Aorta (tissue), 5 donors: ENCODE measurements at regions not wholly inside any gene's neighbourhood (a gene's known extent, or its start where the extent isn't known, plus 50 kb on each side); places are given as distances from the start of the nearest gene placed in this dataset.

Experiments used
- ATAC-seq: fragments of 200-7000 bp; cut with Tn5 transposase; one replicate; pipeline ENCODE4 v1.9.1; 2022; ENCODE audit warnings: moderate library complexity; ENCODE audit not compliant: low FRiP score
- DNase-seq, 2 donors: peaks; one replicate each; pipeline ENCODE4 v3.0.0-alpha.2; 2020
- H3K27ac ChIP-seq, 2 donors: one replicate each; pipeline ENCODE4 v1.5.1; 2013; ENCODE audit warnings: low read length in 2 of 2, mild to moderate bottlenecking in 2 of 2, moderate library complexity in 2 of 2, control low read depth in 1 of 2, inconsistent platforms in 1 of 2, low read depth in 1 of 2
- H3K27me3 ChIP-seq, 2 donors: one replicate each; pipeline ENCODE4 v1.6.1; 2013; ENCODE audit warnings: control low read depth in 1 of 2, low read length in 1 of 2, mild to moderate bottlenecking in 1 of 2, moderate library complexity in 1 of 2; ENCODE audit not compliant: insufficient read depth in 2 of 2, control insufficient read depth in 1 of 2
- H3K36me3 ChIP-seq, 2 donors: one replicate each; pipeline ENCODE4 v1.6.1; 2013; ENCODE audit warnings: control low read depth in 1 of 2, low read length in 1 of 2, mild to moderate bottlenecking in 1 of 2; ENCODE audit not compliant: insufficient read depth in 2 of 2, control insufficient read depth in 1 of 2
- H3K4me1 ChIP-seq, 2 donors: one replicate each; pipeline ENCODE4 v1.6.1; 2013; ENCODE audit warnings: low read length in 2 of 2, control low read depth in 1 of 2, mild to moderate bottlenecking in 1 of 2, moderate library complexity in 1 of 2; ENCODE audit not compliant: insufficient read depth in 2 of 2, control insufficient read depth in 1 of 2
- H3K4me3 ChIP-seq, 2 donors: one replicate each; pipeline ENCODE4 v1.5.1; 2013; ENCODE audit warnings: low read length in 2 of 2, control low read depth in 1 of 2, mild to moderate bottlenecking in 1 of 2
- H3K9me3 ChIP-seq: one replicate; pipeline ENCODE4 v1.6.1; 2013; ENCODE audit warnings: mild to moderate bottlenecking, low read length; ENCODE audit not compliant: control insufficient read depth
- WGBS, 2 donors: extraction: QIAGEN DNeasy Blood & Tissue Kit; methylation state at CpG; one replicate each; pipeline ENCODE4 v1.1.7; 2013; 5-methylcytosine and 5-hydroxymethylcytosine counted together
- intact Hi-C, 2 donors: fragments of 100-400 bp; cut with DNase I; formaldehyde crosslinking; loops; one replicate each; pipeline versions ENCODE4 v1.14.2 to v1.15.0; 2022
- donor health status: healthy with polysubstance abuse.
- donor health status: Bipolar disorder and iron deficiency.
- donor health status: DM: no; HTN: no; CAD: no.
- donor health status: DM: no; HTN: no; CAD: no.
- donor health status: DM: yes; HTN: yes; CAD: no.

DNA sequence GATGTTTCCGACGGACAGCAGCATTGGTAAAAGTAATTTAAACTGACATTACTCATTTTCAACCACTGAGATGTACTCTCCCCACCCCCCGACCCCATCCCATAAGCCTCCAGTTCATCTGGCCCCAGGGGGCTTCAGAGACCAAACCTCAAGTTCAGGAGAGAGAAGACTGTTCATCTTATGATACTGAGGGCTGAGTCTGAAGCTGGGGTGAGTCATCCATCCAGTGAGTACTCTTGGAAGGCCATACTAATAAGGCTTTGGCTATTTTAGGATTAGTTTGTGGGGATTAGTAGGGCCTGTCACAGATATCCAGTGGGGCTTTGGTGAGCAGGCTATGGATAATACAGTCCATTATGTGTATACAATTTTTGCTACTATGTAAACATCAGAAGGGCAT, 125.3 kb upstream of the APCDD1 start:
- ATAC-seq (no peak), DNase-seq (no peak)
- Histone ChIP-seq H3K27me3 (no peaks in the 10 kb centered on the region), H3K4me3 (no peak overlapping the region), H3K36me3 (no peaks in the 10 kb centered on the region), H3K27ac (no peak overlapping the region), H3K4me1 (no peaks in the 10 kb centered on the region), H3K9me3 (no peaks in the 10 kb centered on the region)
- WGBS, 2 donors: 86 to 93% methylated on average over 3 of the region's 3 CpGs
- intact Hi-C loops: no loop called here

DNA sequence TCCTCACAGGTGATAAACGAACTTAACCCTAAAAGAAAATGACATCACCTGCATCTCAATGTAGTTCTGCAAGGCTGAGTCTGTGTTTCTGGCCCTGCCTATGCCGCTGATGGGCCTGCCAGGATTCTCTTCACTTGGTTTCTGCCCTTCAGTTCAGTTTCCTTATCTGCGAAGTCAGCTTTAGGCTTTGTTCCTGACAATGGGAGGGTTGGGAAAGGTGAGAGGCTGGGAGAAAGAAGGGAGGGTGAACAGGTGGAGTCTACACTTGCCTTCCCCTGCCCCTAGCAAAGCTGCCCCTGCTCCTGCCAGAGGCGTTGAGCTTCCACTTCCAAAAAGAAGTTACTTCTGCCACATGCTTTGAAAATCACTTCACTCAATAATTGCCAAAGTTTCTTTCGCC, 124.0 kb upstream of the APCDD1 start:
- intact Hi-C loops: no loop called here
- Histone ChIP-seq H3K4me3 (no peak overlapping the region), H3K36me3 (no peaks in the 10 kb centered on the region), H3K27me3 (no peaks in the 10 kb centered on the region), H3K27ac (no peak overlapping the region), H3K9me3 (no peaks in the 10 kb centered on the region), H3K4me1 (no peaks in the 10 kb centered on the region)
- no peak for DNase-seq
- no peak for ATAC-seq
- 89 to 95% methylated on average over 5 of the region's 5 CpGs for WGBS, 2 donors

DNA sequence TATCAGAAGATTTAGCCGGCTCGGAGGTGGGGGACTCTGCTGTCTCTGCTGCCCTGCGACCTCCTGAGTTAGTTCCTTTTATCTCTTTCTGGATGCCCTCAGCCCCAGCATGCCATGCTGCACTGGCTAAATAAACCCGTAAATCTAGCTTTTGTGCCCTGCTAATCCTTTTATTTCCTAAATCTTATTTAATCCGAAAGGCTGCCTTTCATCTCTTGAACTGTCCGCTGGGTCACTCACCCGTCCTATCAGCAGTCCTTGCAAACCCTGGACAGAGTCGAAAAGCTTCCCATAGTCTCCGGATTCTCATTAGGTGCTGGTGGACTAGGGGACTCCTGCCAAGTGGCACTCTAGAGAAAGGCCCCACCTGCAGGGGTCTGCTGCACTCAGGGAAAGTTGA, 122.0 kb upstream of the APCDD1 start:
- no peak for DNase-seq
- Histone ChIP-seq H3K36me3 (no peaks in the 10 kb centered on the region), H3K27me3 (no peaks in the 10 kb centered on the region), H3K4me3 (no peak overlapping the region), H3K9me3 (no peaks in the 10 kb centered on the region), H3K4me1 (no peaks in the 10 kb centered on the region), H3K27ac (no peak overlapping the region)
- no peak for ATAC-seq
- intact Hi-C loops: no loop called here
- 94 to 95% methylated on average over 9 of the region's 9 CpGs for WGBS, 2 donors

DNA sequence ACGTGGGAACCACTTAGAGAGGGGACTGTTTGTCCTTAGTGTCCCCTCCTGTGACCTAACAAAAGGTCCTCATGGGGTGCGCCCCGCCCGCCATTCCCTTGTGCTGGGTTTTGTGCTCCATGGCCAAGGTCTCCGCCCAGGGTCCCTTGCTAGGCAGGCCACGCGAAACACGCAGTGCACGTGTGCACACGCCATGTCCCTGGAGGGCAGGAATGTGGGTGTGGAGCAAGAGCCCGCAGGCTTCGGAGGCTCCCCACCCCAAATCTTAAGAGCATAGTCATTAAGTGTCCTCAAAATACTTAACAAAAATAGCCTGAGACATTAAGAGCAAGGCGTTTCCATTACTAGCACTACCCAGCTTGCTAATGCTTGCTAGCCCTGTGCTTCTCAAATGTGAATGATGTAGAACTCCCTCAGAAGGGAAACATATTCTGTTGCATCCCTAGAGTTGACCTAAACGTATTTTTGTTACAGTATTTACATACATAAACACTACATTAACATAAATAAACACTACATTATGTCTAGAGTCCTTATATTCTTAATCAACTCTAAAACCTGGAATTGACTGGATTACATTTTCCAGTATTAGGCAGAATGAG, 117.6 kb upstream of the APCDD1 start:
- 94 to 96% methylated on average over 14 of the region's 14 CpGs for WGBS, 2 donors
- no peak for ATAC-seq

DNA sequence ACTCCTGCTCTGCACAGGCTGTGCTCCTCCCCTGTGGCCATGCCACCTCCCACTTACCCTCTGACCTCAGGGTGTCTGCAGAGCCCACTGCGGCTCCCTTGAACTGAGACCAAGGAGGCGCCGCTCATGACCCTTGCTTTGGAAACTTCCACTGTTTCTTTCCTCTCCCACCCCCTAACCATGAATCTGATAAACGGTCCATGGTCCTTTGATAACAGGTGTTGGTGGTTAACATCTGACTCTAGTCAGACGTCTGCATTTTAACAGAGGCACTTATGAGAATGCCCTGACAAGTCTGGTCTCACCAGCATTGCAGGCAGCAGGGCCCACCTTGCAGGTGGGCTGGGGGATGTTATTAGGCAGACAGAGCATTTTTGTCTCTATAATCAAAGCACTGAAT, 113.6 kb upstream of the APCDD1 start:
- H3K4me1 ChIP-seq: no peaks in the 10 kb centered on the region
- ATAC-seq (no peak), DNase-seq (no peak)
- no peaks in the 10 kb centered on the region for H3K27me3 ChIP-seq
- H3K27ac ChIP-seq: no peak overlapping the region
- intact Hi-C loops: no loop called here
- no peaks in the 10 kb centered on the region for H3K36me3 ChIP-seq
- 93 to 97% methylated on average over 5 of the region's 5 CpGs for WGBS, 2 donors
- H3K9me3 ChIP-seq: no peaks in the 10 kb centered on the region
- no peak overlapping the region for H3K4me3 ChIP-seq

More for the DNA sequence above, 117.6 kb upstream of the APCDD1 start:
- DNase-seq: no peak
- H3K4me3 ChIP-seq: no peak overlapping the region
- no peaks in the 10 kb centered on the region for H3K9me3 ChIP-seq
- no peaks in the 10 kb centered on the region for H3K36me3 ChIP-seq
- H3K4me1 ChIP-seq: no peaks in the 10 kb centered on the region
- no peak overlapping the region for H3K27ac ChIP-seq
- H3K27me3 ChIP-seq: no peaks in the 10 kb centered on the region
- intact Hi-C loops: no loop called here

DNA sequence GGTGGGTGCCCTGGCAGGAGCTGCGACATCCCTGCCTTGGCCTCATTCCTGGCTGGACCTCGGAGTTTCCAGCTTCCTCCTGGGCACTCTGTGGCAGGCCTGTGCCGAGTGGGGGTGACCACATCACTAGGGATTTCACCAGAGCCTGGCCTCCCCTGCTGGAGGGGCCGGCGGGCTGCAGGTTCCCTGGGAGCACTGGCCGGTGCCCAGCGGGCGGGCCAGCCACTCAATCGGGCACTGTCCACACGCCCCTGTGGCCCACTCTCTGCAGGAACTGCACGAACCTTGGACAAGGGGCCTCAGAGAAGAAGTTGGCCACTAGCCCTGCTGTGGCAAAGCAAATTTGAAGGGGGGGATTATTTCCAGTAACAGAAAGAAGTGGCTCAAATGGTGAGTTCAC, 110.7 kb upstream of the APCDD1 start:
- no peak for DNase-seq
- intact Hi-C loops: no loop called here
- Histone ChIP-seq H3K9me3 (no peaks in the 10 kb centered on the region), H3K36me3 (no peaks in the 10 kb centered on the region), H3K27ac (no peak overlapping the region), H3K27me3 (no peaks in the 10 kb centered on the region), H3K4me1 (no peaks in the 10 kb centered on the region), H3K4me3 (no peak overlapping the region)
- ATAC-seq: no peak
- 47 to 60% methylated on average over 11 of the region's 11 CpGs for WGBS, 2 donors

DNA sequence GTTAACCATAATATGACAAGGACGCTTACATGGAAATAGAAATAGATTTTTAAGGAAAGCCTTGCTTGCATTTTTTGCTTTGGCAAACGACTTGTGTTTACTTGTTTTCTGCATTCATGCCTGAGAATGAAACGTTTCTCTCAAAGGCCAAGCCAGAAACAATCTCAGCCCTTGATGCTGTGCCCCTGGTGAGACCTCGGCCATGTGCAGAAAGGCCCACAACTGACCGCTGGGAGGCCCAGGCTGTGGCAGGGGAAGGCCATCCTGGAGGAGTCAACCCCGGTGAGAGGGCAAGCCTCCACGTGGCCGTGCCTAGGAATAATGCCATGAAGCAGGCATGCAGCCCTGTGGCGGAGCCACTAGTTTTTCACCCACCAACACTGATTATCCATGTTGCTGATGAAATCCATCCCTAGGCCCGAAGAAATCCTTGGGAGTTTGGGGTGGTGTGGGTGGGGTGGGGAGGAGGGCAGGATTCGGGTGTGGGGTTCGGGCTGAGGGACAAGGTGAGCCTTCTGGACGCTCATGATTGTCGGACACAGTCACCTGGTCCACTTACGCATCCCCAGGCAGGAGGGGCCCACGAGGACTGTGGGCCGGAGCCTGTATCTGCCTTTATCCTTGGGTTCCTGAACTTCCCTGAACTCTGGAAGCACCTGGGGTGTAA, 107.6 kb upstream of the APCDD1 start:
- no peaks in the 10 kb centered on the region for H3K36me3 ChIP-seq
- DNase-seq (no peak), ATAC-seq (no peak)
- no peaks in the 10 kb centered on the region for H3K27me3 ChIP-seq
- no peaks in the 10 kb centered on the region for H3K9me3 ChIP-seq
- no peak overlapping the region for H3K27ac ChIP-seq
- H3K4me3 ChIP-seq: no peak overlapping the region
- intact Hi-C loops: no loop called here
- H3K4me1 ChIP-seq: no peaks in the 10 kb centered on the region
- WGBS, 2 donors: 88 to 93% methylated on average over 17 of the region's 17 CpGs

DNA sequence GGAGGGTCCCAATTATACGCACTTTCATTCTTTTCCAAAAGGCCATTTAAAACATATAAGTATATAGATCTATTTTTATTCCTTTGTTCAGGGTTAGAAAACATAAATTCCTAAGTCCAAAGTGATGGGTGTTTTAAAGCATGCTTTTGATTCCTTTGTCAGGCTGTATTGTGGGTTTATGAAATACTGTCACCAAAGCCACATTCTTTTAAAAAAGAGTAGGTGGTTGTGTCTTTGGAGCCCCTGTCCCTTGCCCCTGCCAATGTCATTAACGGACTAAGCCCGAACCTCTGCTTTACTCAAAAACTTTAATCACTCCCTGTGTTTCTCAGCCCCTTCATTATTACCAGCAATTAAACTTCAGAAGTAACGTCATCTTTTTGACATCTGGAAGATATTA, 104.9 kb upstream of the APCDD1 start:
- no peak overlapping the region for H3K27ac ChIP-seq
- intact Hi-C loops: no loop called here
- DNase-seq (no peak), ATAC-seq (no peak)
- peaks cover 0 to 3% of the 10 kb centered on the region in 2 donors for H3K4me1 ChIP-seq
- whole genome bisulfite sequencing, 2 donors: 94 to 100% methylated on average over 4 of the region's 4 CpGs
- no peak overlapping the region for H3K4me3 ChIP-seq
- no peaks in the 10 kb centered on the region for H3K9me3 ChIP-seq
- no peaks in the 10 kb centered on the region for H3K27me3 ChIP-seq
- H3K36me3 ChIP-seq: no peaks in the 10 kb centered on the region

DNA sequence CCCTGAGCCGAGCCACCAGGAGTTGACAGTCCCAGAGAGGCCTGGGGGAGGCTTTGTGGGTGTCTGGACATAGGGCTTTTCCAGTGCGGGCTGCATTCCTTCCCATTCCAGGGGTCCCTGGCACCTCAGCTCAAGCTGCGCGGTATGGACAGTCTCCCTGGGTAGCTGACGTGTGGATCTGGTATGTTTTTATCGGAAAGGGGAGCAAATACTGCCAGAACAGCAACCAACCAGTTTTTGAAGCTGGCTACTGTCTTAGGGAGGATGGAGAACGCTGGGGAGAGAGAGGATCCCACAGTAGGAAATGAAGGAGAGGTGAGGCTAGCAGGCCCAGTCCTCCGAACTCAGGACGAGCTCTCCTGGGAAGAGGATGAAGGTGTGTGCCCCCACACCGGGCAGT, 103.8 kb upstream of the APCDD1 start:
- H3K4me1 ChIP-seq: peaks cover 0 to 3% of the 10 kb centered on the region in 2 donors
- no peaks in the 10 kb centered on the region for H3K27me3 ChIP-seq
- no peak overlapping the region for H3K27ac ChIP-seq
- intact Hi-C loops: no loop called here
- H3K4me3 ChIP-seq: no peak overlapping the region
- no peaks in the 10 kb centered on the region for H3K9me3 ChIP-seq
- ATAC-seq (no peak), DNase-seq (no peak)
- H3K36me3 ChIP-seq: no peaks in the 10 kb centered on the region
- 87 to 99% methylated on average over 10 of the region's 10 CpGs for WGBS, 2 donors
